ENCODE measurements at regions not wholly inside any gene's neighbourhood (a gene's known extent, or its start where the extent isn't known, plus 50 kb on each side); places are given as distances from the start of the nearest gene placed in this dataset.
"Not testable (repeated sequence)": the region's sequence is repeated elsewhere in the genome, so short reads cannot be mapped to it uniquely, and the experiment has no call there.

GRCh38 chr2:91522877-91523276 lies 2831.4 kb downstream of the RPIA start:
- H3K9me3 ChIP-seq (ENCODE audit: low read length); H3K27me3 ChIP-seq (ENCODE audit: insufficient read depth, low read length, poor library complexity, severe bottlenecking); H3K4me1 ChIP-seq (ENCODE audit: insufficient read depth, low read length); H3K27ac Mint-ChIP-seq; H3K27ac ChIP-seq (ENCODE audit: low read depth, low read length); POLR2A ChIA-PET; H3K4me1 Mint-ChIP-seq; H3K27me3 Mint-ChIP-seq; H3K36me3 Mint-ChIP-seq; H3K9me3 Mint-ChIP-seq; H3K36me3 ChIP-seq (ENCODE audit: insufficient read depth, low read length); H3K4me3 Mint-ChIP-seq; H3K4me3 ChIP-seq (ENCODE audit: low read length); CTCF ChIA-PET; DNase-seq: not testable (repeated sequence)

GRCh38 chr2:91523751-91524150 lies 2832.3 kb downstream of the RPIA start:
- CTCF ChIA-PET; H3K4me3 Mint-ChIP-seq; H3K4me1 Mint-ChIP-seq; H3K27me3 ChIP-seq (ENCODE audit: insufficient read depth, low read length, poor library complexity, severe bottlenecking); H3K4me3 ChIP-seq (ENCODE audit: low read length); DNase-seq; H3K36me3 Mint-ChIP-seq; POLR2A ChIA-PET; H3K9me3 ChIP-seq (ENCODE audit: low read length); H3K9me3 Mint-ChIP-seq; H3K36me3 ChIP-seq (ENCODE audit: insufficient read depth, low read length); H3K27ac ChIP-seq (ENCODE audit: low read depth, low read length); H3K27me3 Mint-ChIP-seq; H3K27ac Mint-ChIP-seq; H3K4me1 ChIP-seq (ENCODE audit: insufficient read depth, low read length): not testable (repeated sequence)

DNA sequence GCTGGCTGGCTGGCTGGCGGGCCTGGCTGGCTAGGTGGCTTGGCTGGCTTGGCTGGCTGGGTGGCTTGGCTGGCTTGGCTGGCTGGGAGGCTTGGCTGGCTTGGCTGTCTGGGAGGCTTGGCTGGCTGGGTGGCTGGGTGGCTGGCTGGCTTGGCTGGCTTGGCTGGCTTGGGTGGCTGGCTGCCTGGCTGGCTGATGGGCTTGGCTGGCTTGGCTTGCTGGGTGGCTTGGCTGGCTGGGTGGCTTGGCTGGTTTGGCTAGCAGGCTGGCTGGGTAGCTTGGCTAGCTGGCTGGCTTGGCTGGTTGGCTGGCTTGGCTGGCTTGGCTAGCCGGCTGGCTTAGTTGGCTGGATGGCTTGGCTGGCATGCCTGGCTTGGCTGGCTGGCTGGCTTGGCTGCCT lies 2834.1 kb downstream of the RPIA start:
- H3K9me3 ChIP-seq (ENCODE audit: low read length); H3K27ac Mint-ChIP-seq; H3K27me3 Mint-ChIP-seq; H3K9me3 Mint-ChIP-seq; H3K36me3 ChIP-seq (ENCODE audit: insufficient read depth, low read length); DNase-seq; H3K4me3 ChIP-seq (ENCODE audit: low read length); H3K27me3 ChIP-seq (ENCODE audit: insufficient read depth, low read length, poor library complexity, severe bottlenecking); H3K27ac ChIP-seq (ENCODE audit: low read depth, low read length); CTCF ChIA-PET; H3K4me1 Mint-ChIP-seq; H3K4me3 Mint-ChIP-seq; H3K36me3 Mint-ChIP-seq; POLR2A ChIA-PET; H3K4me1 ChIP-seq (ENCODE audit: insufficient read depth, low read length): not testable (repeated sequence)

- H3K4me1 ChIP-seq (ENCODE audit: insufficient read depth, low read length); H3K27ac ChIP-seq (ENCODE audit: low read depth, low read length); DNase-seq; H3K36me3 ChIP-seq (ENCODE audit: insufficient read depth, low read length); H3K4me3 ChIP-seq (ENCODE audit: low read length); H3K27ac Mint-ChIP-seq; H3K4me3 Mint-ChIP-seq; CTCF ChIA-PET; H3K27me3 ChIP-seq (ENCODE audit: insufficient read depth, low read length, poor library complexity, severe bottlenecking); H3K27me3 Mint-ChIP-seq; H3K9me3 ChIP-seq (ENCODE audit: low read length); POLR2A ChIA-PET; H3K36me3 Mint-ChIP-seq; H3K9me3 Mint-ChIP-seq; H3K4me1 Mint-ChIP-seq: not testable (repeated sequence)
These were observed 2834.6 kb downstream of the RPIA start for GRCh38 chr2:91526083-91526482.

DNA sequence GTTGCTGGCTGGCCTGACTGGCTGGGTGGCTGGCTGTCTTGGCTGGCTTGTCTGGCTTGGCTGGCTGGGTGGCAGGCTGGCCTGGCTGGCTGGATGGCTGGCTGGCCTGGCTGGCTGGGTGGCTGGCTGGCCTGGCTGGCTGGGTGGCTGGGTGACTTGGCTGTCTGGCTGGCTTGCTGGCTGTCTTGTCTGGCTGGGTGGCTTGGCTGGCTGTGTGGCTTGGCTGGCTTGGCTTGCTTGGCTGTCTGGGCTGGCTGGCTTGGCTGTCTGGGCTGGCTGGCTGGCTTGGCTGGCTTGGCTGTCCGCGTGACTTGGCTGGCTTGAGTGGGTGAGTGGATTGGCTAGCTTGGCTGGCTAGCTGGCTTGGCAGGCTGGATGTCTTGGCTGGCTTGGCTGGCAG lies 2835.6 kb downstream of the RPIA start:
- H3K36me3 Mint-ChIP-seq, H3K27me3 Mint-ChIP-seq, POLR2A ChIA-PET: not testable (repeated sequence)

GRCh38 chr2:91527491-91528031 lies 2836.1 kb downstream of the RPIA start:
- H3K4me3 ChIP-seq (ENCODE audit: low read length); H3K27ac Mint-ChIP-seq; H3K27ac ChIP-seq (ENCODE audit: low read depth, low read length); H3K9me3 ChIP-seq (ENCODE audit: low read length); H3K27me3 Mint-ChIP-seq; H3K36me3 Mint-ChIP-seq; CTCF ChIA-PET; H3K4me1 ChIP-seq (ENCODE audit: insufficient read depth, low read length); H3K4me3 Mint-ChIP-seq; H3K27me3 ChIP-seq (ENCODE audit: insufficient read depth, low read length, poor library complexity, severe bottlenecking); H3K36me3 ChIP-seq (ENCODE audit: insufficient read depth, low read length); H3K9me3 Mint-ChIP-seq; H3K4me1 Mint-ChIP-seq; POLR2A ChIA-PET: not testable (repeated sequence)
- peak in 1 of 5 donors; percentile 48 for DNase-seq

More for the DNA sequence above, 2835.6 kb downstream of the RPIA start:
- CTCF ChIA-PET; H3K27ac ChIP-seq (ENCODE audit: low read depth, low read length); H3K9me3 ChIP-seq (ENCODE audit: low read length); H3K4me3 ChIP-seq (ENCODE audit: low read length); H3K27me3 ChIP-seq (ENCODE audit: insufficient read depth, low read length, poor library complexity, severe bottlenecking); H3K27ac Mint-ChIP-seq; H3K4me3 Mint-ChIP-seq; H3K4me1 ChIP-seq (ENCODE audit: insufficient read depth, low read length); H3K9me3 Mint-ChIP-seq; H3K4me1 Mint-ChIP-seq; DNase-seq; H3K36me3 ChIP-seq (ENCODE audit: insufficient read depth, low read length): not testable (repeated sequence)

- POLR2A ChIA-PET, result not testable (repeated sequence)
These were observed 2836.9 kb downstream of the RPIA start for GRCh38 chr2:91528361-91528760.

GRCh38 chr2:91536109-91536508 lies 2844.6 kb downstream of the RPIA start:
- H3K4me3 ChIP-seq (ENCODE audit: low read length); DNase-seq; H3K27me3 ChIP-seq (ENCODE audit: insufficient read depth, low read length, poor library complexity, severe bottlenecking); H3K4me1 Mint-ChIP-seq; H3K36me3 ChIP-seq (ENCODE audit: insufficient read depth, low read length); H3K4me3 Mint-ChIP-seq; H3K9me3 ChIP-seq (ENCODE audit: low read length); H3K27me3 Mint-ChIP-seq; H3K27ac ChIP-seq (ENCODE audit: low read depth, low read length); H3K4me1 ChIP-seq (ENCODE audit: insufficient read depth, low read length); POLR2A ChIA-PET; CTCF ChIA-PET; H3K9me3 Mint-ChIP-seq; H3K36me3 Mint-ChIP-seq; H3K27ac Mint-ChIP-seq: not testable (repeated sequence)

More at GRCh38 chr2:91528361-91528760, 2836.9 kb downstream of the RPIA start:
- H3K27me3 ChIP-seq (ENCODE audit: insufficient read depth, low read length, poor library complexity, severe bottlenecking); H3K27ac Mint-ChIP-seq; H3K9me3 ChIP-seq (ENCODE audit: low read length); DNase-seq; H3K4me3 ChIP-seq (ENCODE audit: low read length); H3K27ac ChIP-seq (ENCODE audit: low read depth, low read length); H3K9me3 Mint-ChIP-seq; H3K27me3 Mint-ChIP-seq; H3K4me3 Mint-ChIP-seq; H3K4me1 ChIP-seq (ENCODE audit: insufficient read depth, low read length); CTCF ChIA-PET; H3K36me3 Mint-ChIP-seq; H3K4me1 Mint-ChIP-seq; H3K36me3 ChIP-seq (ENCODE audit: insufficient read depth, low read length): not testable (repeated sequence)

- POLR2A ChIA-PET; H3K36me3 ChIP-seq (ENCODE audit: insufficient read depth, low read length); H3K27ac ChIP-seq (ENCODE audit: low read depth, low read length); H3K9me3 Mint-ChIP-seq; H3K9me3 ChIP-seq (ENCODE audit: low read length); H3K36me3 Mint-ChIP-seq; H3K27me3 ChIP-seq (ENCODE audit: insufficient read depth, low read length, poor library complexity, severe bottlenecking); DNase-seq; CTCF ChIA-PET; H3K4me1 ChIP-seq (ENCODE audit: insufficient read depth, low read length); H3K4me3 Mint-ChIP-seq; H3K4me1 Mint-ChIP-seq; H3K4me3 ChIP-seq (ENCODE audit: low read length); H3K27me3 Mint-ChIP-seq; H3K27ac Mint-ChIP-seq: not testable (repeated sequence)
These were observed 2845.2 kb downstream of the RPIA start for GRCh38 chr2:91536549-91537263.
